ENCODE measurements at regions not wholly inside any gene's neighbourhood (a gene's known extent, or its start where the extent isn't known, plus 50 kb on each side); places are given as distances from the start of the nearest gene placed in this dataset.

DNA sequence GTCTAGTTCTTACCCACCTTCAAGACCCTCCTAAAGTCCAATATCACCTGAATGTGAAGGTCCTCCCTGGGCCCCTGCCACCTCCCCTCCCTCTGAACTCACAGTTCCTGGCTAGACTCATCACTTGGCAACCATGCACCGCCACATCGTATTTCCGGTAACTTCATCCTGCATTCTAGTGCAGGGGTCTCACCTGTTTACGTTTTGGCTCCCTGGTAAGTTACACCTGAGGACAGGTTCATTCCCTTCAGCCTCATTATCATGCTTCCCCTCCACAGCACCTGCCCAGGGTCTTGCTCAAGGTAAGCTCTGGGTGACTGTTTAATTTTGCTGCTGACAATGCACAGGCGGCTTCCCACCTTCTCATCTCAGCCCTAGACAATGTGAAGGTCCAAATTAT, 93.1 kb downstream of the MIS18A start:
- no peak overlapping the region for H3K27ac ChIP-seq (replicated peaks in 1 of 4)
- H3K27me3 ChIP-seq = no peaks in the 10 kb centered on the region
- TF ChIP-seq POLR2A (IDR thresholded peaks at IDR 0.05; ENCODE audit: low read depth) (no peak), EP300 (IDR thresholded peaks at IDR 0.05) (no peak), POLR2AphosphoS5 (IDR thresholded peaks at IDR 0.05) (no peak)
- TF ChIP-seq, protein P1, sequence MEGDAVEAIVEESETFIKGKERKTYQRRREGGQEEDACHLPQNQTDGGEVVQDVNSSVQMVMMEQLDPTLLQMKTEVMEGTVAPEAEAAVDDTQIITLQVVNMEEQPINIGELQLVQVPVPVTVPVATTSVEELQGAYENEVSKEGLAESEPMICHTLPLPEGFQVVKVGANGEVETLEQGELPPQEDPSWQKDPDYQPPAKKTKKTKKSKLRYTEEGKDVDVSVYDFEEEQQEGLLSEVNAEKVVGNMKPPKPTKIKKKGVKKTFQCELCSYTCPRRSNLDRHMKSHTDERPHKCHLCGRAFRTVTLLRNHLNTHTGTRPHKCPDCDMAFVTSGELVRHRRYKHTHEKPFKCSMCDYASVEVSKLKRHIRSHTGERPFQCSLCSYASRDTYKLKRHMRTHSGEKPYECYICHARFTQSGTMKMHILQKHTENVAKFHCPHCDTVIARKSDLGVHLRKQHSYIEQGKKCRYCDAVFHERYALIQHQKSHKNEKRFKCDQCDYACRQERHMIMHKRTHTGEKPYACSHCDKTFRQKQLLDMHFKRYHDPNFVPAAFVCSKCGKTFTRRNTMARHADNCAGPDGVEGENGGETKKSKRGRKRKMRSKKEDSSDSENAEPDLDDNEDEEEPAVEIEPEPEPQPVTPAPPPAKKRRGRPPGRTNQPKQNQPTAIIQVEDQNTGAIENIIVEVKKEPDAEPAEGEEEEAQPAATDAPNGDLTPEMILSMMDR (IDR thresholded peaks at IDR 0.05) = no peak
- H3K4me1 ChIP-seq = no peaks in the 10 kb centered on the region
- no peaks in the 10 kb centered on the region for H3K9me3 ChIP-seq
- H3K36me3 ChIP-seq = no peaks in the 10 kb centered on the region
- intact Hi-C loops (cut with DNase I) = no loop called here
- DNase-seq (ENCODE audit: extremely low spot score) = no peak
- 94% methylated on average over 5 of the region's 5 CpGs for WGBS
- H3K4me3 ChIP-seq = no peak overlapping the region

DNA sequence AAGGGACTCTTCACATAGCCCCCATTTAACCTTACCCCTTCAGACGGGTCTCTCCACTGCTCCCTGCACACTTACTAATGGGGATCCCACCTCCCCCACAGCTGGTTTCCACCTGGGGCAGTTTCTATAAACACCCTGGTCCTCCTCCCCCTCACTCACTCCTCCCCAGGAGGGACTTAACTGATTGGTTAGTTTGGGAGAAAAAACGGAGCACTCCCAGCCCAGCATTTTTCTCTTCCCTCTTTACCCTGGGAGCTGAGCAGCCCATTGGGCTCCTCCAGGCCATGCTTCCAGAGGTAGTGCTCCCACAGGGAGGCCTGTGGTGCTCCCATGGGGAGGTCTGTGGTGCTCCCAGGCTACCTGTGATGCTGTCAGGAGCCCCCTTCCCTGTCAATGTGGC, 93.7 kb downstream of the MIS18A start:
- no peaks in the 10 kb centered on the region for H3K27me3 ChIP-seq
- peak; percentile 64 for DNase-seq (ENCODE audit: extremely low spot score)
- no peaks in the 10 kb centered on the region for H3K36me3 ChIP-seq
- H3K4me1 ChIP-seq = no peaks in the 10 kb centered on the region
- no peak overlapping the region for H3K4me3 ChIP-seq
- no peaks in the 10 kb centered on the region for H3K9me3 ChIP-seq
- intact Hi-C loops (cut with DNase I) = no loop called here
- TF ChIP-seq EP300 (IDR thresholded peaks at IDR 0.05) = no peak
- TF ChIP-seq POLR2A (IDR thresholded peaks at IDR 0.05; ENCODE audit: low read depth) = no peak
- no peak for TF ChIP-seq POLR2AphosphoS5 (IDR thresholded peaks at IDR 0.05)
- TF ChIP-seq, protein P1 (IDR thresholded peaks at IDR 0.05) = no peak
- no peak overlapping the region for H3K27ac ChIP-seq (replicated peaks in 1 of 4)
- WGBS = 55% methylated on average over 2 of the region's 2 CpGs

DNA sequence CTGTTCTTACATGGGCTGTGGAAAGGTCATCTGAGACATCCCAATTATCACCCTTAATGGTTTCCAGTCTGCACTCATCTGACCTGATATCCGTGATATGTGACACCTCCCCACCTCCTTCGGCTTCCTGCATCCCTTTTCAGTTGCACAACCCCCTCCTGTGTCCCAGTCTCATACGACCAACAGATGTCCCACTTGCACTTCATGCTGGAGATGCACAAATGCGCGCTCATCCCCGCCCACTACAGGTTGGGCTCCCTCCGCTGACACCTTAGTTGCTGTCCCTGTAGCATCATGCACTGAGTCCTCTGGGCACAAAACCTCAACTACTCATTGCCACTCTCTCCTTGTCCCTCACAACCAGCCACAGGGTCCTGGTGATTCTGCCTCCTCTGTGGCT, 94.4 kb downstream of the MIS18A start:
- H3K36me3 ChIP-seq = no peaks in the 10 kb centered on the region
- no peak overlapping the region for H3K27ac ChIP-seq (replicated peaks in 1 of 4)
- TF ChIP-seq POLR2AphosphoS5 (IDR thresholded peaks at IDR 0.05) (no peak), EP300 (IDR thresholded peaks at IDR 0.05) (no peak), POLR2A (IDR thresholded peaks at IDR 0.05; ENCODE audit: low read depth) (no peak)
- TF ChIP-seq, protein P1 (IDR thresholded peaks at IDR 0.05) = no peak
- 76% methylated on average over 7 of the region's 7 CpGs for WGBS
- no peaks in the 10 kb centered on the region for H3K27me3 ChIP-seq
- no peaks in the 10 kb centered on the region for H3K9me3 ChIP-seq
- intact Hi-C loops (cut with DNase I) = no loop called here
- DNase-seq (ENCODE audit: extremely low spot score) = no peak
- H3K4me1 ChIP-seq = no peaks in the 10 kb centered on the region
- H3K4me3 ChIP-seq = no peak overlapping the region

DNA sequence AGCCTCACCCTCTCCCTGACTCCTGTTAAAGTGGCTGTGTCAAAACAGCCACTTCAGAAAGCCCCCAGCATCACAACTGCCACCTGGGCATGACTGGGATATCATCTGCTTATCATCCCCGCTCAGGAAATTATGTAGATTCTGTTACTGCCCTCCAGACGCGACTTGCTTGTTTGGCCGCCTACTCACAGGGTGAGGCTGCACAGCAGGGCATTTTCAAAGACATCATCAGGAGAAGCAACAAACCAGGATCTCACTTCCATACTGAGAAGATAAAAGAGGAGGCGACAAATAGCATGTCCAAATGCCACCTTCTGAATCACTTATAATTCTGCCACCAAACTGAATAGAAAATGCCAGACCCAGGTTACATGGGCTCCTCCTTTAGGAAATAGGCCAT, 94.8 kb downstream of the MIS18A start:
- Histone ChIP-seq H3K27ac (replicated peaks in 1 of 4) (no peak overlapping the region), H3K4me1 (no peaks in the 10 kb centered on the region), H3K36me3 (no peaks in the 10 kb centered on the region), H3K4me3 (no peak overlapping the region), H3K27me3 (no peaks in the 10 kb centered on the region), H3K9me3 (no peaks in the 10 kb centered on the region)
- TF ChIP-seq, protein P1 (IDR thresholded peaks at IDR 0.05) = no peak
- TF ChIP-seq EP300 (IDR thresholded peaks at IDR 0.05) (no peak), POLR2AphosphoS5 (IDR thresholded peaks at IDR 0.05) (no peak), POLR2A (IDR thresholded peaks at IDR 0.05; ENCODE audit: low read depth) (no peak)
- intact Hi-C loops (cut with DNase I) = no loop called here
- 89% methylated on average over 5 of the region's 5 CpGs for WGBS
- peak; percentile 45 for DNase-seq (ENCODE audit: extremely low spot score)

DNA sequence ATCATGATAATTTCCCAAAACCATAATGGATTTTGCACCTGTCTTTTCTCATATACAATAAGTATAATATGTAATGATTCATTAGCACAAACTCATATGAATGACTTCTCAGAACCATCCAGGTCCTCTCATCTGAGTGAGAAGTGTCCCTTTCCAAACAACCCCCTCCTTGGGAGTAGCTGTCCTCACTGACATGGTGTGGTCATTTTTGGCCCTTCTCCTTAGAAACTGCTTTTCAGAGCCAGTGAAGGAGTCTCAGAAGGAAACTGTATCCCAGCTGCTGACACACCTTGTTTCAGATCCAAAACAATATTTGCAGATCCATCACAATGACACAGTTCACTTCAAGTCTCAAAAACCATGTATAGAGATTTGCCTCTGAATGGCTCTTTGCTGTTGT, 95.5 kb downstream of the MIS18A start:
- Histone ChIP-seq H3K27ac (replicated peaks in 1 of 4) (no peak overlapping the region), H3K4me3 (no peak overlapping the region), H3K27me3 (no peaks in the 10 kb centered on the region), H3K36me3 (no peaks in the 10 kb centered on the region), H3K4me1 (no peaks in the 10 kb centered on the region), H3K9me3 (no peaks in the 10 kb centered on the region)
- DNase-seq (ENCODE audit: extremely low spot score) = no peak
- intact Hi-C loops (cut with DNase I) = no loop called here
- TF ChIP-seq EP300 (IDR thresholded peaks at IDR 0.05) (no peak), POLR2A (IDR thresholded peaks at IDR 0.05; ENCODE audit: low read depth) (no peak), POLR2AphosphoS5 (IDR thresholded peaks at IDR 0.05) (no peak)
- TF ChIP-seq, protein P1 (IDR thresholded peaks at IDR 0.05) = no peak
